Hepatocyte (in vitro differentiated cells): ENCODE measurements at regions not wholly inside any gene's neighbourhood (a gene's known extent, or its start where the extent isn't known, plus 50 kb on each side); places are given as distances from the start of the nearest gene placed in this dataset.

Experiments
- CTCF ChIP-seq: fragments of 200-600 bp; sonication (generic); IDR thresholded peaks from 2 replicates; pipeline ENCODE4 v1.5.1; 2016; ENCODE audit warnings: antibody characterized with exemption, mild to moderate bottlenecking; ENCODE audit not compliant: poor library complexity
- EZH2 ChIP-seq: fragments of 200-600 bp; sonication (generic); IDR thresholded peaks from 2 replicates; pipeline ENCODE4 v1.6.1; 2016; ENCODE audit warnings: antibody characterized with exemption, mild to moderate bottlenecking, borderline replicate concordance
- EZH2phosphoT487 ChIP-seq: fragments of 200-600 bp; sonication (generic); IDR thresholded peaks from one replicate; pipeline ENCODE4 v1.6.1; 2018; ENCODE audit warnings: antibody characterized with exemption, mild to moderate bottlenecking, low read depth, moderate library complexity; ENCODE audit not compliant: unreplicated experiment, severe bottlenecking

GRCh38 chr5:117266280-117266679 lies 691.7 kb upstream of the SEMA6A start:
- no peak for TF ChIP-seq CTCF
- TF ChIP-seq EZH2, result no peak
- no peak for TF ChIP-seq EZH2phosphoT487
